ENCODE measurements at regions not wholly inside any gene's neighbourhood (a gene's known extent, or its start where the extent isn't known, plus 50 kb on each side); places are given as distances from the start of the nearest gene placed in this dataset.

- DNase-seq, result no peak
These were observed 840.3 kb downstream of the TBC1D22A start for GRCh38 chr22:47602732-47603131.

DNA sequence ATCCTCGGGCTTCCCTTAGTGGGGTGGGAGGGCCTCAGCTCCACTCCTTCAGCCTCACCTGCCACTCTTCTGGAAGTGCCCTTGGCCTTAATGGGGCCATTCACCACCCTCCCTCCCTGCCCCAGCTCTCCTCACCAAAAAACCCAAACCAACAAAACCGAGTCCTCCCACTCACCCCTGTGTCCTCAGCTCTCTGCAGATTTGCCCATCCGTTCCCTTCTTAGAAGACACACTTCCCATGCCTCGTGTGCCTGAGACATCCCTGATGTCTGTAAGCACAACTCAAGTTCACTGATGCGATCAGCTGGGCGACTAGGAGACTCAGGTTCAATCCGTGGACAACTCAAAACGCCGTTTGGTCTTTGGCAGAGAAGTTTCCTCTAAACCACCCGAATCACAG is 839.2 kb downstream of the TBC1D22A start:
- no peak for DNase-seq

- no peak for DNase-seq
These were observed 838.6 kb downstream of the TBC1D22A start for GRCh38 chr22:47600791-47601625.

GRCh38 chr22:47600281-47600680 is 837.8 kb downstream of the TBC1D22A start:
- DNase-seq, result no peak

- no peak for DNase-seq
These were observed 837.3 kb downstream of the TBC1D22A start for GRCh38 chr22:47599753-47600152.

GRCh38 chr22:47598864-47599263 is 836.4 kb downstream of the TBC1D22A start:
- DNase-seq, result no peak

DNA sequence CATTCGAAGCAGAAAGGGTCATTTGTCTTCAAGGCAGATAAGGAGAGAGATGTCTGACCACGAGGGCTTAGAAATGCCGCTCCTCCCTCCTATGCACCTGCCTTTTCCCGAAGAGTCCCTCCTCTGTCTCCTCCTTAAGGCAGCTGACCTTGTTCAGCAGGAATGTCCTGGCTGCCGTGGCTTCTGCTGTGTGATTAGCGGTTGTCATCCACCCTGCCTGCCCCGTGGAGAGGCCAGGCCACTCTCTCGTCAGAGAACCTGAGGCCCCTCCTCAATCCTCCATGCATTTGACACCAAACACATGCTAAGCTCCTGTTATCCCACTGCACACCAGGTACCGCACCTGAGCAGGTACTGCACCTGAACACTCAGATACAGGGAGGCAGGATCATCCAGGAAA is 834.6 kb downstream of the TBC1D22A start:
- DNase-seq, result no peak

DNA sequence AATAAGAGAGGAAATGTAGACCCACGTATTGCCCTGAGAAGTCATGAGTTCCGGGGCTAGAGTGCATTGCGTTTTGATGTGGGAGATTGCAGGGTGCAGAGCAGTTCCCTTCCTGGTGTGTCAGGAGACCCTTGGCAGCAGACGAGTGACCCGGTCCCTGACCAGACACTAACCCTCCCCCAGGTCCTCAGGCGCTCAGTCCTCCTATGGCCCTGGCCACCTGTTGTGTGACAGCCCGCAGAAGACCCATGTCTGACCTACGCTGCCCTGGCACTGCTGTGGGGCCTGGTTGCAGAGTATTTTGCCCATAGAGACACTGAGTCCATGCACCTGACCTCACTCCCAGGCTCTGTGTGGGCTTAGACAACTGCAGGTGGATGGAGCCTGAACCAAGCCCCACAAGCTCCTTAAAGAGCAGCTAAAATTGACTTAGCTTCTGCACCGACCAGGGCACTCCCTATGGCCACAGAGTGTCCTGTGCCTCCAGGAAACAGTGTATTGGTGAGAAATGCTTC is 833.8 kb downstream of the TBC1D22A start:
- no peak for DNase-seq

- DNase-seq, result no peak
These were observed 832.5 kb downstream of the TBC1D22A start for GRCh38 chr22:47594836-47595521.

DNA sequence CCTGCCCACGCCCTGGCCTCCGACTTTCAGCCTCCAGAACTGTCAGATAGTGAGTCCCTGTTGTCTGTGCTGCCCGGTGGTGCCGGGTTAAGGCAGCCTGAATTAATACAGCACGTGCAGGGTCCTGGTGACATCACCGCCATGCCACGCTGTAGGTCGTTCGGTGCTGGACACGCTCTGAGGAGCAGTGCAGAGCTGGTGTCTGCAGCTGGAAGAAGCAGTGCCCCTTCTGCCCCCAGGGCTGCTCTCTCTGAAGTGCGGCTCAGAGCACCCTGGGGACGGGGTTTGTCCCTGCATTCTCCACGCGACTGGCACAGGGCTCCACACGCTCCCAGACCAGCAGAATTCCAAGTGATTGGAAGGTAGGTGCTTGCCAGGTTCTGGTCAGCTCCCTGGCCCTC is 831.5 kb downstream of the TBC1D22A start:
- no peak for DNase-seq

DNA sequence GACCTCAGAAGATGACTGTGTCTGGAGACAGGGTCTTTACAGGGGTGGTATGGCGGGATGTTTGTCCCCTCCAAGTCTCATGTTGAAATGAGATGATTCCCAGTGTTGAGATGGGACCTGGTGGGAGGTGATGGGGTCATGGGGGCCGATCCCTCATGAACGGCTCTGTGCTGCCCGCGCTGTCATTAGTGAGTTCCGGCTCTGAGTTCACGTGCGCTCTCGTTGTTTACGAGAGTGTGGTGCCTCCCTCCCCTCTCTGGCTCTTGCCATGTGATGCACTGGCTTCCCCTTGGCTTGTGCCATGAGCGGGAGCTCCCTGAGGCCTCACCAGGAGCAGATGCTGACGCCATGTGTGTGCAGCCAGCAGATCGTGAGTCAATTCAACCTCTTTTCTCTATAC is 830.8 kb downstream of the TBC1D22A start:
- no peak for DNase-seq

DNA sequence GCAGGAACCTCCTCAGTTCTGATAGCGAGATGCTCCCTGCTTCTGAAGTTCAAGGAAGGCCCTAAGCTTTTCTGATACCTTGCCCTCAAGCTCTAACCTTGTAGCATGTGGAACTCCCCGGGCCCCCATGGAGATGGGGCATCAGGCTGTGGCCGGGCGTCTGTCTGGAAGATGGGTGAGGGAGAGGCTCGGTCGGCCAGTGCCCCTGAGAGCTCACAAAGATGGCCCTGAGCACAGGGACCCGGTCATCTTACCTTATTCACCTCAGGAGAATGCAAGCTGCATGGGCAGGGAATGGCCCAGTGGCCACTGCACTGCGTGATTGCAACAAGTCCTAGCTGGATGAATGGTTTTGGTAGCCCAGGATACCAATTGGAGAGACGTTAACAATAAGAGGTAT is 830.3 kb downstream of the TBC1D22A start:
- DNase-seq, result no peak

DNA sequence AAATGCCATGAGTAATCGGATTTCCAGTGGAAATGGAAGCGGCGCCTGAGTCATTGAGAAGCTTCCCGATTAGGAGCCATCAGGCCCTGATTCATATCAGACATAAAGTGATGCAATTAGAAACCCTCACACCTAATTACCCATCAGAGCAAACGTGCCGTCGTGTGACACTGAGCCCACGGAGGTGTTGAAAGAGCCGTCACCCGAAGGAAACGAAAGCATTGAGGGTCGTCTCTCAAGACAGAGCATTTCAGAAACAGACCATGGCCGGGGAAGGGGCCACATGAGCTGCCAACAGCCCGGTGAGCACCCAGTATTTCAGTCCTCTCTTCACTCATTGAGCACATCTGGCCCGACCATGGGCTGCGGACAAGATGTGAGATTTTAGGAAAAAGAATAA is 829.3 kb downstream of the TBC1D22A start:
- DNase-seq, result no peak

DNA sequence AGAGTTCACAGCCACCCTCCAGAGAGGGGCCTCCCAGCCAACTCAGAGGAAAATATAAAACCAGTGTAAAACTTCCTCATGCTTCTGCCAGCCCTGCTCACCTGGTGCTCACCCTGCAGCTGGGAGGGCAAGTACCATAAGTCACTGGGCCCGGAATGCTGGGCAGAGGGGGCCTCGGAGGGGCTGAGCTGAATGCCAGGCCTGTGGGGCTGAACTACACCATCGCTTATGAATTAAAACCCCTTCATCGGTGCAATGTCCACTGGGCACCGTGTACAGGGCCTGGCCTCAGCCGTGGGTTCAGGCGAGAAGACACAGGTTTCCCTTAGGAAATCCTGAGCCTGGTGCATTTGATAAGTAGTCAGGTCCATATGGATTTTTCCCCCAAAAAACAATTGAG is 828.6 kb downstream of the TBC1D22A start:
- DNase-seq, result no peak

DNA sequence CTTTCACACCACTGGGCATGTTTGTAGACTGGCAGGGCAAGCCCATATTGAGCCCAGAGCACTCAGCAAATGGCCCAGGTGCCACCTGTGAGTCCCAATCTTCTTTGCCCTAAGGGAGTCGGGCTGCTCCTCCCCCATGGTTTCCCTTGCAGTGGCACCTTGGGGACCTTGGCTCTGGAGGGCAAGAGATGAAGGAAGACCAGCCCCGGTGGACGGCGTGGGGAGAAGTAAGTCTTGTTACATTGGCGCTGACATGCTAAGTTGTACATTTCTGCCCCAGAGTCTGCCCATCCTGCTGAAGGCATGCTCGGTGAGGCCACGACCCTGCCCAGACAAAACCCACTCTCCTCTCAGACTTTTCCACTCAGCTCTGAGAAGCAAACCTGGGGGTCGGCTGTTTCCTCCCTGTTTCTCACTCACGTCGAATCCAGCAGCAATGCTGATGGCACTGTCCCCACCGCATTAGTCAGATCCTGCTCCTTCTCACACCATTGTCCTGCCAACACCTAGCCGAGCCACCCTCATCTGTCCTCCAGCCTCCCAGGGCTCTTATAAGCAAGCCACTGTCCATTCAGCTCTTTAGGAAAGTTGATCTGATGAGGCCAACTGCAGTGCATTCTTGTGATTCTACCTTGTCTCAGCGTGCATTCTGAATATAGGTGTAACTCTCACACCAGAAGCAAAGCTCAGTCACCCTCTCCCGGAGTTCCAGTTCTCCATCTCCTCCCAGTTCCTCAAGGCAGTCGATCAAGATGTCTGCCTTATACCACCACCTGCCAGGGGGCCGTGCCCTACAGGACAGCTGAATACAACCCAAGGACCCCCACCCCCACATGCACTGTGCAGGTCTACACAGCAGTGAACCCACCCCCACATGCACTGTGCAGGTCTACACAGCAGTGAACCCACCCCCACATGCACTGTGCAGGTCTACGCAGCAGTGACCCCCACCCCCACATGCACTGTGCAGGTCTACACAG is 827.1 kb downstream of the TBC1D22A start:
- no peak for DNase-seq

DNA sequence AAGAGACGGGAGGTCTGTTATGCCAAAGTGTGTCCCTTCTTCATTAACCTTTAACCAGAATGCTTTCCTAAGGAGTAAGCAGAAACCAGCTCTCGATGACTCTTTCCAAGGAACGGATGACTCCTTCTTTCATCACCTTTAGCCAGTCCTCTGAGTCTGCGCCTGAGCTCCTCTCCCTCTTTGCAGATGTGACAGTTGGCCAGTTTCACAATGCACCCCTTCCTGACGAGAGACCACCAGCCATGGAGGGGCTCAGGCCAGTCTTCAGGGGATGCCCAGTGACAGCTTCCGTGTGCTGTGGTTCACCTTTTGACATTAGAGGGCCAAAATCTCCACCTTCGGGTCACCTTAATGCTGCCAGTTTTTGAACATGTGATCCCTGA is 826.1 kb downstream of the TBC1D22A start:
- no peak for DNase-seq

GRCh38 chr22:47587861-47588577 is 825.6 kb downstream of the TBC1D22A start:
- DNase-seq, result no peak

GRCh38 chr22:47587361-47587760 is 824.9 kb downstream of the TBC1D22A start:
- DNase-seq, result no peak

DNA sequence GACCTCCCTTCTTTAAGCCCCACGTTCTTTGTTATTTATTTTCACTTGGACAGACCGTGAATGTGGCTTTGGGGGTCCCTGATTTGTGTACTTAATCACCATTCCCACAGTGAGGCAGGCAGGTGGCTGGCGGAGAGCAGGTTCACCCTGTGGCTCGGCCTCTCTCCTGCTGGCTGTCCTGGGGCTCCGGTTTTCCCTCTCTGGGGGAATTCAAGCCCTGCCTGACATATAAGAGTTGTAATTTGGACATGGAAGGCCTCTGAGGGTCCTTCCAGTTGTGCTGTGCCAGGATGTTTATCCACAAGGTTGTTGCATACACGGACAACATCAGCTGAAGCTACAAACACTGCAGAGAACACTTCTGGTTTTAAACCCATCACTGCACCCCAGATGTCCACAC is 824.5 kb downstream of the TBC1D22A start:
- no peak for DNase-seq

GRCh38 chr22:47586038-47586437 is 823.6 kb downstream of the TBC1D22A start:
- no peak for DNase-seq

- DNase-seq, result no peak
These were observed 821.6 kb downstream of the TBC1D22A start for GRCh38 chr22:47583959-47584562.

Data from skin of body (tissue), 1 donor.